NCI-H1930 (cell line): ENCODE measurements at regions not wholly inside any gene's neighbourhood (a gene's known extent, or its start where the extent isn't known, plus 50 kb on each side); places are given as distances from the start of the nearest gene placed in this dataset.
"Not testable (repeated sequence)": the region's sequence is repeated elsewhere in the genome, so short reads cannot be mapped to it uniquely, and the experiment has no call there.

Source experiments
- DNase-seq, 2 experiments: peaks; one replicate each; lab custom pipeline; 2025; lab: John Stamatoyannopoulos, UW

GRCh38 chr9:107571148-107571547 is 81.6 kb upstream of the KLF4 start:
- no peak for DNase-seq

- DNase-seq = no peak
Measured at GRCh38 chr9:107569174-107569573, 79.6 kb upstream of the KLF4 start.

DNA sequence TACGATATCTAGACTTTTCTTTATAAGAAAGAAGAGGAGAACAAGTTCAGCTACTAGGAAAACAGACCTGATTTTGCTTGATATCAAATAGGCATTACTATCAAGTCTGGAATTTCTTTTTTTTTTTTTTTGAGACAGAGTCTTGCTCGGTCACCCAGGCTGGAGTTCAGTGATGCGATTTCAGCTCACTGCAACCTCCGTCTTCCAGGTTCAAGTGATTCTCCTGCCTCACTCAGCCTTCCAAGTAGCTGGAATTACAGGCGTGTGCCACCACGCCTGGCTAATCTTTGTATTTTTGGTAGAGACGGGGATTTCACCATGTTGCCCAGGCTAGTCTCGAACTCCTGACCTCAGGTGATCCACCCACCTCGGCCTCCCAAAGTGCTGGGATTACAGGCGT is 78.8 kb upstream of the KLF4 start:
- DNase-seq = not testable (repeated sequence)

DNA sequence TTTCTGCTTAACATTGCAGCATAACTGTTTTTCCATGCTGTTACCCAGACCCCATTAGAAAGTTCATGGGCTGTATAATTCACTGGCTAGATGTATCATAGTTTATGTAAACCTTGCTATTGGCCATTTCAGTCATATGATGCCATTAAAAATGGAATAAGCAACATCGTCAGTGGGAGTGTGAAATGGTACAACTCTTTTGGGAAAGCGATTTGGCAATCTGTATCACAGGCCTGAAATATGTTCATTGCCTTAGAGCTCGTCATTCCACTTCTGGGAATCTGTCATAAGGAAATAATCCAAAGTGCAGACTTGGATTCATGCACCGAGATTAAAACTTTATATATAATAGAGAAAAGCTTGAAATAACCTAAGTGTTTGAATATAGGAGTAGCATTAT is 77.9 kb upstream of the KLF4 start:
- DNase-seq = no peak

DNA sequence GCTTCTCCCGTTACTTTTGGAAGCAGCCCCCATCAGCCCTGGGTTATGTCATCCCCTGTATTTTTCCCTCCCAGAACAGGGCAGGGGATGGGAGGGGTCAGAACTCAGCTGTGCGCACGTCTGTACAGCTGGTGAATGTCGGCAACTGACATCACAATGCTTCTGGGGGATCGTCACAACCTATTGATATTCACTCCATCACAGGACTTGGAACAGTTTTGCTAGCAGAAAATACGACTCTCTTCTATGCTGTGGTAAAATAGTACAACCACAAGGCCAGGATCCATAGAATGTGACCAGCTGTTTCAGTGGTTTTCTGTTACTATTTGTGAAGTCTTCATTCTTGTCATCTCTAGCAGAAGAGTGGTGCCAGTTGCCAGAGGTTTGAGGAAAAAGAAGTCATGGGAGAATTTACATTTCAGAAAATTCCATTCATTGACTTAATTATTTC is 77.1 kb upstream of the KLF4 start:
- no peak for DNase-seq

GRCh38 chr9:107562798-107563197 is 73.2 kb upstream of the KLF4 start:
- DNase-seq = no peak

DNA sequence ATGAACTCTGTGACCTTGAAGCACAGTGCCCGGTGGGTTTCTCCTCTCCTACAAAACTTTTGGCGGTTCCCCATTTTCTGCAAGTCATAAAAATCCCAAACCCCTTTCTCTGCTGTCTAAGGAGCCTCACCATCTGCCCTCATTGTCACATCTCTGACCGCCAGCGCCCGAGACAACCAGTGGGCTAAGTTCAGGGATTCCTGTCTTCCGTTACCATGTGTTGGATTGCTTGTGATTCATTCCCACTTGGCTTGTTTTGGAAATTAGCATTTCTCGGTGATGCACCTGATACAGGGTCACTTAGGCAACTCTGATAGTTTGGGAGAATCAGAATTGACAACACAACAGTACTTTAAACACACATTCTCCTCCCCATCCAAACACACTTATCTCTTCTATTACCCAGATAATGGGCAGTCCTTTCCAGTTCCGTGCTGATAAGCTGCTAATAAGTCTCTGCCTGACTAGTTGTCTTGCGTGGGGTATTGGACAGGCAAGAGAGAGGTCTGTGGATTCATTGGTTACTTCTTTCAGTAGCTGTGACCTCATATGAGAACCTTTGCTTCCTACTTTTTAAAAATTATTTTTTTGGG is 70.0 kb upstream of the KLF4 start:
- no peak for DNase-seq

DNA sequence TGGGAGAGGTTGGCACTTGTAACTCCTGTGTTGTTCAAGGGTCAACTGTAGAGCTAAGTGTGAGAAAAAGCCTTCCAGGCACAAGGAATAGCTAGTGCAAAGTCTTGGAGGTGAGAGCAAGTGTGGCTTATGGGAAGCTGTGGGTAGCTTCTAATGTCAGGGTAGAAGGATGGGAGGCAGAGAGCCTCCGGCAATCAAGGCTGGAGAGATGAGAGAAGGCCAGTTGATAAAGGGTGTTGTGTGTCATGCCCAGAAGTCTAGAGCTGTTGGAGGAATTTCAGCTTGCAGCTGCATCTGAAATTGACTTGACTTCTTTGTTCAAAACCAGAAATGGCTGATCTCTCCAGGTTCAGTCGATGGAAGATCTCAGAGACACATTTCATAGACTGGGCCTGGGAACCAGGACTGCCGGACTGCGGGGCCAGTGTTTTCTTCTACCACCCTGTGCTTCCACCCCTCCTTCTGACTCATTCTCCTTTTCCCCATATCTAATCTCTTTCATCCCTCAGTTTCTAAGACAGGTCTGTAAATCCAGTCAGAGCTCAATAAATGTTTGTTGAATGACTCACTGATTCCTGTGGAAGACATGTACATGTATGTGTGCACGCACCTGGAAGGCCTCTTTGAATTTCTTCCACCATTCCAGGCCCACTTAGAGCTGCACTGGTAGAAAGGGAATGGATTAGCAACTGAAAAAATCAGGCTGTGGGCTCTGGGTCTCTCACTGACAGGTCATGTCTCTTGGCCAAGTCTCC is 67.8 kb upstream of the KLF4 start:
- DNase-seq = no peak

DNA sequence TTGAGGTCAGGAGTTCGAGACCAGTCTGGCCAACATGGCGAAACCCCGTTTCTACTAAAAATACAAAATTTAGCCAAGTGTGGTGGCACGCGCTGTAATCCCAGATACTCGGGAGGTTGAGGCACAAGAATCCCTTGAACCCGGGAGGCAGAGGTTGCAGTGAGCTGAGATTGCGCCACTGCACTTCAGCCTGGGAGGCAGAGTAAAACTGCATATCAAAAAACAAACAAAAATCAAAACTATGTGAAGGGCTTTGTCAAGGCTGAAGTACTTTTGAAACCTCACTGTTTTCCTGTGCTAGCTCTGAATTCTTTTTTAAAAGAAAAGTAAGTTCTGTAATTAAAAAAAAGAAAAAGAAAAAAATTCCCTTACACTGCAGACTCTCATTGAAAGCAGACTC is 65.1 kb upstream of the KLF4 start:
- no peak for DNase-seq

DNA sequence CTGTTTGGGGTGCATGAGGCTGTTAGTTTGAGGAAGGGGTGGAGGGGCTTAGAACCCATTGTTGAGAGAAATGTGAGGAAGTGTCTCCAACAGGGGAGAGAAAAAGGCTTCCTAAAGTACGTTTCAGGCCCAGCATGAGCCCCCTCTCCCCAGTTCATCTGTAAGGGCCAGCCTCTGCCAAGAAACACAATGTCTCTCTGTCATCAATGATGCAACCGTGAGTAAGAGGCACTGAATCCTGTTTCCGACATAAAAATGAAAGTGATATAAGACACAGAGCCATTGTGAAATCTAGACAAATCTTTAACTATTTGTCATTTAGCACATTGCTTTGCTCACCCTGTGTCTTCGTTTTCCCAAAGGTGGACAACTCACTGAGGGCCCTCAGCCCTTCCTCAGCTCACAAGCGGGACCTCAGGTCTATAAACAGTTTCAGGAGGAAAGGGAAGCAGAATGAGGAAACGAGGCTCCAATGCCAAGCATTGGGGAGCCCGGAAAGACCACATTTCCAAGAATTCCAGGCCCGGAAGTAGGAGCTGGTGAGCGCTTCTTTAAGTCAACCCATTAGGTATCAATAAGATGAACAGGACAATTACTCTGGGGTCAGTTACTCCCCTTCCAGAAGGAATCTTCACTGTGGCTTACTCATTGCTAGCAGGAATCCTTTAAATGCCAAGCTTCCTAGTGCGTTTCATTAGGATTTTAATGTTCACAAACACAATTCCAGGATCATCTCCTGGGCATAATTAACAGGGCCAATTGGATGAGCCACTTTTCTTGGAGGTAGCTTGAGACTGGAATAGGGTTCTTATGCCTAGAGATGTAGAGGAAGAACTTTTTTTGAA is 59.0 kb upstream of the KLF4 start:
- DNase-seq = peak in 1 of 2 experiments; percentile 31

DNA sequence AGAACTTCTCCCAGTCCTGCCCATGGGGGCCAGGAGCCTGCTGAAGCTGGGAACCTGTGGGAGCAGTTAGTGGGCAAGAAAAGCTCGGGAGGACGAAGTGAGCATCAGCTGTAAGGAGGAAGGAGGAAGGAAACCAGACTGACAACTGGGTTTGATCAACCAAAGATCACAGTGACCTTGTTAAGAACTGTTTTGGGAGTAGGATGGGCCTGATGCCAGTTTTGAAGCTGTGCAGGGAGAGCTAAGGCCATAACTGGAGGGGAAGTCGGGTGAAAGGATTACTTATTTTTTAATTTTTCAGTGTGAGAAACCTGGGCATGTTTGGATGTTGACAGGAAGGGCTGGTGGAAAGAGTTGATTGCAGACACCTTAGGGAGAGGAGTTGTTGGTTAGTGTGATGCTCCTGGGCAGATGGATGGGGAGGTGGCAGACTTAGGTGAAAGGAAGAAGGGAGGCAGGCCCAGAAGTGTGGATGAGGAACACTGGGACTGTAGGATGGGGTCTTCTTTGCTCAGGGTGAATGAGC is 58.3 kb upstream of the KLF4 start:
- no peak for DNase-seq

DNA sequence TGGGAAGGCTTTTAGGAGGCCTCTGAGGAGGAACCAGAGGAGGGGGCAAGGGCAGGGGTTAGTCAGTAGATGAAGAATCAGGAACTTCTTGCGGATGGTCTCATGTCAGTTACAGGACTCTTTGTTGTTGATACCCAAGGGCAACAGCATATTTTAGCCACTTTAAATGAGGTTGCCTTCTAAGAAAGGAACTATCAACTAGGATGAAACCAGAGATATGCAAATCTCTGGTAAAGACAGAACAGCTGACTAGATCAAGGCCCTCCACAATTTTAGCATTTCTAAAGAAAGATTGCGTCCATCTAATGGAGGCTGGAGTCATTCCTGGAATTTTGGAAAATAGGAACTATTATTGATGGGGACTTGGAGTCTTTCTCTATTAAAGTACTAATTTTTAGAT is 57.7 kb upstream of the KLF4 start:
- no peak for DNase-seq

DNA sequence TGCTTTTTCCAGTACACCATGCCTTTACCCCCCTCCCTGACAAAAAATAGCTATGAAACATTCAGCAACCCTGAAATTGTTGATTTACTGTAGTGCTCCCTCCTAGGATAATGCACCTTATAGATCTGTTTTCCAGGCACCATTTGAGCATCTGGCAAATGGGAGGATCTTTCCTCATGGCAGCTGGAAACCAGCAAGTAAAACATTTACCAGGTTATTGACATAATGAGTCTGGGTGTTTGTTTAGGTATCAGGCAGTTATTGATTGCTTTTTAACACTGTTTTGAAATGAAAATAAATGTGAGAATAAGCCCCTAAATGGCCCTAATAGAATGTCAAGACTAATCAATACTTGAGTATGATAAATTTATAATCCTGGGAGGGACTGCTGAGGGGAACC is 57.3 kb upstream of the KLF4 start:
- no peak for DNase-seq

DNA sequence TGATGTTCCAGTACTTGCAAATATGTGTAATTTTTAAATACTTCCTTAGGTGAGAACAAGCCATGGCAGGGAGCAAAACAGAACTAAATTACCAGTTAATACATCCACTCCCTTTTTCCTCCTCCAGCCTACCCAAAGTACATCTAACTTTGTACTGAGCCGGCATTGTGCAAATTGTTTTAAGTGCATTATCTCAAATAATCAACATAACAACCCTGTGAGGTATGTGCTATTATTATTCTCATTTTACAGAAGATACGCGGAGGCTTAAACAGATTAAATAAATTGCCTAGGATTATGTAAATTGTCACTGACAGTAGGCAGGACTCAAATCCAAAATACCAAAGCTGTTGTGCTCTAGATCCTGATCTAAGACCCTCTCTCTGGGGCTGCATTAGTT is 55.5 kb upstream of the KLF4 start:
- DNase-seq = no peak

- DNase-seq = no peak
Measured at GRCh38 chr9:107542411-107543157, 53.0 kb upstream of the KLF4 start.

DNA sequence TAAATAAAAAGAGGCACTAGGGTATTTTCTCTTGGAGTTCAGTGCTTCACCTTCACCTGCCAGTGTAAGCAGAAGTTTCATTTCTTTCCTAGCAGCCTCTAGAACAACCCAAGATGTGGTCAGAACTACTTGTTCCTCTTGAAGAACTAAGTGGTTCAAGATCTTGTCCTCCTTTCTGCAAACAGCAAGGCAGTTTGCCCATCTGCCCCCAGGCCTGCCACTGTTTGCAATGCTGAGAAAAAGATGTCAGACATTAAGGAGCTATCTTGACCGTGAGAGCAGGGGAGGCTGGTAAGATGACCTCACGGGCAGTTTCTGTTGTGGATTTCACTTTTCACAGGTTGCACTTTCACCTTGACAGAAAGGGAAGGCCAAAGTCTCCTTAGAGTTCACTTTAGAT is 52.0 kb upstream of the KLF4 start:
- no peak for DNase-seq

DNA sequence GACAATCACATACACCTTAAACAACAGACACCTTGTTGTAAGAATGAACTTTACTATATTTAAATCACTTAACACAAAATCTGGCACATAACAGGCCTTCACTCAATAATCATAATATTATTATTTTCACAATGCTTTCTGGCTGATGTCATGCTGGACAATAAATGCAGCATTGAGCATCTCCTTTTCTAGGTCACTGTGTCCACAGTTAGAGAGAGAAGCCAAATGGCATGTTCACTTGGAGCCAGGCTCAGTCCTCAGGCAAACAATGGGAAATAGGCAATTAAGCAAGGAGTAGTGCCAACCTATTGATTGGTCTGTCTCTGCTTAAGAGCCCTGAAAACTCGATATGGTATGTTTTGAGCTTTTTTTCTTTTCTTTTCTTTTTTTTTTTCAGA is 50.6 kb upstream of the KLF4 start:
- DNase-seq = no peak

DNA sequence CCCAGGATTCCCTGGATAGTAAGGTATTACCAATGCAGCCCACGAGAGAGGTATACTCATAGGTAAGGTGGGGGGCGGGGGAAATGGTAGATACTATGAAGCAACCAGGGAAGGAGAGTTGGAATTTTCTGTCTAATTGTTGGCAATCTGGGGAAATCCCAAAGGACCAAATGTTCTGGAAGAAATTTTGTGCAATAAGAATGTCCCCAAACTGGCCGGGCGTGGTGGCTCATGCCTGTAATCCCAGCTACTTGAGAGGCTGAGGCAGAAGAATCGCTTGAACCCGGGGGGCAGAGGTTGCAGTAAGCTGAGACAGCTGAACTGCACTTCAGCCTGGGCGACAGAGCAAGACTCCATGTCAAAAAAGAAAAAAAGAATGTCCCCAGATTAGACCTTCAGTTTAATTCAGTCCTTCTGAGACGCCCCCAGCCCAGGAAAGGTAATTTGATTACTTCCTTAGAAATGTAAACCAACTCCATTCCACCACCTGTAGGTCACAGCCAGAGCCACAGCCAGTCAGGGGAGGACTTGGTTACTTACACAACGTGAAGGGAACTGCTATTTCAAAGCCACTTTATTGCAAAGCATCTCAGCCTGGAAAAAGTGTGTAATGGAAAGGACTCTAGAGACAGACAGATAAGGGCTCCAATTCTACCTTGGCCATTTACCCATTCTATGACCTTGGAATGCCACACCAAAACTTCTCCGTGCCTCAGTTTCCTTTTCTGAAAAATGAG is 50.0 kb upstream of the KLF4 start:
- no peak for DNase-seq
